ENCODE measurements at regions not wholly inside any gene's neighbourhood (a gene's known extent, or its start where the extent isn't known, plus 50 kb on each side); places are given as distances from the start of the nearest gene placed in this dataset.

- Histone ChIP-seq H3K4me3 (no peak overlapping the region), H3K27me3 (no peaks in the 10 kb centered on the region), H3K9me3 (replicated peaks in 1 of 3) (no peaks in the 10 kb centered on the region), H3K27ac (no peak overlapping the region), H3K36me3 (replicated peaks in 1 of 2) (no peaks in the 10 kb centered on the region), H3K4me1 (replicated peaks in 1 of 2) (no peaks in the 10 kb centered on the region)
- TF ChIP-seq, protein P1, sequence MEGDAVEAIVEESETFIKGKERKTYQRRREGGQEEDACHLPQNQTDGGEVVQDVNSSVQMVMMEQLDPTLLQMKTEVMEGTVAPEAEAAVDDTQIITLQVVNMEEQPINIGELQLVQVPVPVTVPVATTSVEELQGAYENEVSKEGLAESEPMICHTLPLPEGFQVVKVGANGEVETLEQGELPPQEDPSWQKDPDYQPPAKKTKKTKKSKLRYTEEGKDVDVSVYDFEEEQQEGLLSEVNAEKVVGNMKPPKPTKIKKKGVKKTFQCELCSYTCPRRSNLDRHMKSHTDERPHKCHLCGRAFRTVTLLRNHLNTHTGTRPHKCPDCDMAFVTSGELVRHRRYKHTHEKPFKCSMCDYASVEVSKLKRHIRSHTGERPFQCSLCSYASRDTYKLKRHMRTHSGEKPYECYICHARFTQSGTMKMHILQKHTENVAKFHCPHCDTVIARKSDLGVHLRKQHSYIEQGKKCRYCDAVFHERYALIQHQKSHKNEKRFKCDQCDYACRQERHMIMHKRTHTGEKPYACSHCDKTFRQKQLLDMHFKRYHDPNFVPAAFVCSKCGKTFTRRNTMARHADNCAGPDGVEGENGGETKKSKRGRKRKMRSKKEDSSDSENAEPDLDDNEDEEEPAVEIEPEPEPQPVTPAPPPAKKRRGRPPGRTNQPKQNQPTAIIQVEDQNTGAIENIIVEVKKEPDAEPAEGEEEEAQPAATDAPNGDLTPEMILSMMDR (IDR thresholded peaks at IDR 0.05), result no peak
- no peak for TF ChIP-seq POLR2A (IDR thresholded peaks at IDR 0.05)
- no peak for DNase-seq
- intact Hi-C loops (cut with DNase I), result no loop called here
These were observed 74.9 kb downstream of the TTC32 start for GRCh38 chr2:19826874-19827273.

DNA sequence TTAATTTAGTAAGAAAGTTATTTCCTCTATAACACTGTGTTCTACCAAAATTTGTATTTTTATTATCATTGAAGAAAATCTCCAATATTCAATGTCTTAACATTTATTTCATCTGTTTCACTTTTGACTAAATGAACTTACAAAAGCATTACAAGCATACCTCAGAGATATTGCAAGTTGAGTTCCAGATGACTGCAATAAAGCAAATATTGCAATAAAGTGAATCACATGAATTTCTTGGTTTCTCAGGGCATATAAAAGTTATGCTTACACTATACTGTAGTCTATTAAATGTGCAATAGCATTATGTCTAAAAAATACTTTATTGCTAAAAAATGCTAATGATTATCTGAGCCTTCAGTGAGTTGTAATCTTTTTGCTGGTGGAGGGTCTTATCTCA is 78.3 kb downstream of the TTC32 start:
- Histone ChIP-seq H3K27ac (no peak overlapping the region), H3K4me3 (no peak overlapping the region), H3K9me3 (replicated peaks in 1 of 3) (no peaks in the 10 kb centered on the region), H3K27me3 (no peaks in the 10 kb centered on the region), H3K4me1 (replicated peaks in 1 of 2) (no peaks in the 10 kb centered on the region), H3K36me3 (replicated peaks in 1 of 2) (no peaks in the 10 kb centered on the region)
- DNase-seq, result no peak
- intact Hi-C loops (cut with DNase I), result no loop called here
- TF ChIP-seq, protein P1 (IDR thresholded peaks at IDR 0.05), result no peak
- TF ChIP-seq POLR2A (IDR thresholded peaks at IDR 0.05), result no peak

DNA sequence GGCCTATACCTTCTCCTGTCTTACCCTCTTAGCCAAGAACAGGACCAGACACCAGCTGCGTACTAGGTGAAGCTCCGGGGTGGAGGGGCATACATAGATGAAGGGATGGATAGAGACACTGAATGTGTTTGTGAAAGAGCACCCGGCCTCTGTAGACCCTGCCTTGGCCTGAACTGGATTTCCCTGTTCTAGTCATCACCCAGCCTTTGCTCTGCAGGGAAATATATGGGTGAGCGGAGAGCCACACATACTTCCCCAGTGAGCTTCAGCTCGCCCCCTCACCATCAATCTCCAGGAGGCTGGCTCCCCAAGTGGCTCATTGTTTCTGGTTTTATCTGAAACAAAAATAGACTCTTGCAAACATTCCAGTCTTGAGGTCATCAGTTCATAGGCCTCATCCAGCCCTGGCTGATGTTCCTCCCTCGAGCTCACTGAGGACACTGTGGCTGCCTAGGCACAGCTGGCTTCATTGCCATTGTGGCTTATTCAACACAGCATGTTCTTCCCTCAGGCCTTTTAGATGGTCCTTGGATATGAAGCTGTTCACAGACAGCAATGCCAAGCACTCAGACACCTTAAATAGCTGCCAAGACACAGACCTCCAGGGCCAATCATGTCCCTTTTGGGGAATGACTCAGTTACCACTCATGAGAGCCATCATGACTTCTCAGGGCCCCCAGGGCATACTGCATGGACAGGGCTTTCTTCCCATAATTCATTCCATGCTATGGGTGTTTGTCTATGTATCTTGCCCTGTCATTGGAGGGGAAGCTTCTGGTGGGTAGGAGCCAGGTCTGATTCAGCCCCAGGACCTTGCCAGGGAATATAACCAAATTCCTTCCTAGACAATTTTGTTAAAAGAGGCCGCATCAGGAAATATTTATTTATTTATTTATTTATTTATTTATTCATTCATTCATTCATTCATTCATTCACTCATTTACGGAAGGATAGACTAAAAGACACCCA is 82.4 kb downstream of the TTC32 start:
- TF ChIP-seq, protein P1 (IDR thresholded peaks at IDR 0.05), result no peak
- no peak for TF ChIP-seq POLR2A (IDR thresholded peaks at IDR 0.05)
- Histone ChIP-seq H3K4me1 (replicated peaks in 1 of 2) (no peaks in the 10 kb centered on the region), H3K4me3 (no peak overlapping the region), H3K27ac (no peak overlapping the region), H3K27me3 (no peaks in the 10 kb centered on the region), H3K9me3 (replicated peaks in 1 of 3) (no peaks in the 10 kb centered on the region), H3K36me3 (replicated peaks in 1 of 2) (no peaks in the 10 kb centered on the region)
- intact Hi-C loops (cut with DNase I), result no loop called here
- 72 to 84% (median 78%) methylated on average over 6 to 8 of the region's 8 CpGs for WGBS, 4 donors
- no peak for DNase-seq

GRCh38 chr2:19818543-19818942 is 83.2 kb downstream of the TTC32 start:
- Histone ChIP-seq H3K36me3 (replicated peaks in 1 of 2) (no peaks in the 10 kb centered on the region), H3K27ac (no peak overlapping the region), H3K4me1 (replicated peaks in 1 of 2) (no peaks in the 10 kb centered on the region), H3K4me3 (no peak overlapping the region), H3K9me3 (replicated peaks in 1 of 3) (no peaks in the 10 kb centered on the region), H3K27me3 (no peaks in the 10 kb centered on the region)
- DNase-seq, result no peak
- intact Hi-C loops (cut with DNase I), result no loop called here
- TF ChIP-seq, protein P1 (IDR thresholded peaks at IDR 0.05), result no peak
- TF ChIP-seq POLR2A (IDR thresholded peaks at IDR 0.05), result no peak
- 69 to 84% (median 80%) methylated on average over 3 of the region's 3 CpGs for WGBS, 4 donors

All from adrenal gland (tissue), 9 donors.